Panc1 (cell line): ENCODE measurements at regions not wholly inside any gene's neighbourhood (a gene's known extent, or its start where the extent isn't known, plus 50 kb on each side); places are given as distances from the start of the nearest gene placed in this dataset.

Experiments used
- ATAC-seq: fragments of 200-7000 bp; cut with Tn5 transposase; 2 replicates; pipeline ENCODE4 v1.9.1; 2020; ENCODE audit warnings: mild to moderate bottlenecking, moderate library complexity
- BruUV-seq: library from RNA; stranded (reverse); fragments of 400-500 nt; replicated peaks from 2 replicates; lab custom pipeline; 2021; lab: Mats Ljungman, UMichigan
- CTCF ChIA-PET: fragments of 300-600 bp; sonication (Branson Sonifier 250); formaldehyde crosslinking; loops from one replicate; lab custom pipeline; 2022; ENCODE audit warnings: antibody characterized with exemption; lab: Charles Lee
- POLR2A ChIA-PET: fragments of 300-600 bp; sonication (Branson Sonifier 250); formaldehyde crosslinking; loops from one replicate; lab custom pipeline; 2022; ENCODE audit warnings: antibody characterized with exemption; lab: Charles Lee
- DNase-seq: peaks from one replicate; pipeline ENCODE4 v3.0.0-alpha.2; 2010; ENCODE audit warnings: low read depth, low spot score
- H3K27ac ChIP-seq: 2 replicates; pipeline ENCODE4 v1.5.1; 2011; ENCODE audit warnings: mild to moderate bottlenecking, low read length, inconsistent platforms
- H3K27me3 ChIP-seq: fragments of 200-500 bp; sonication (Bioruptor generic); 2 replicates; pipeline ENCODE4 v1.6.0; 2014; ENCODE audit warnings: low read length, inconsistent platforms; ENCODE audit not compliant: control insufficient read depth, insufficient read depth
- H3K36me3 ChIP-seq: fragments of 200-500 bp; sonication (Bioruptor generic); 2 replicates; pipeline ENCODE4 v1.5.1; 2014; ENCODE audit warnings: inconsistent platforms, mild to moderate bottlenecking, low read length, moderate library complexity; ENCODE audit not compliant: control insufficient read depth, insufficient read depth
- H3K4me1 ChIP-seq: 2 replicates; pipeline ENCODE4 v1.5.1; 2011; ENCODE audit warnings: inconsistent platforms, mild to moderate bottlenecking, low read length, moderate library complexity; ENCODE audit not compliant: control insufficient read depth, insufficient read depth
- H3K4me3 ChIP-seq, 2 experiments: 2 replicates each; pipeline ENCODE4 v1.5.1; 2011 to 2012; ENCODE audit warnings: low read depth in 2 of 2, low read length in 2 of 2, mild to moderate bottlenecking in 2 of 2, inconsistent platforms in 1 of 2, moderate library complexity in 1 of 2
- H3K9me3 ChIP-seq: fragments of 200-500 bp; sonication (Bioruptor generic); 2 replicates; pipeline ENCODE4 v1.5.1; 2014; ENCODE audit warnings: low read depth, mild to moderate bottlenecking, inconsistent platforms, low read length, moderate library complexity; ENCODE audit not compliant: control insufficient read depth, insufficient read depth
- CTCF ChIP-seq: fragments of 450-650 bp; IDR thresholded peaks from 2 replicates; pipeline ENCODE4 v1.5.1; 2017; ENCODE audit warnings: mild to moderate bottlenecking
- POLR2AphosphoS5 ChIP-seq: IDR thresholded peaks from 2 replicates; pipeline ENCODE4 v1.6.1; 2012; ENCODE audit warnings: mild to moderate bottlenecking, low read depth, low read length, moderate library complexity
- SIN3A ChIP-seq: IDR thresholded peaks from 2 replicates; pipeline ENCODE4 v1.6.1; 2012; ENCODE audit warnings: low read depth, mild to moderate bottlenecking, low read length, moderate library complexity, borderline replicate concordance; ENCODE audit not compliant: insufficient read depth
- TCF7L2 ChIP-seq: IDR thresholded peaks from 2 replicates; pipeline ENCODE4 v1.6.1; 2011; ENCODE audit warnings: mild to moderate bottlenecking, low read depth, low read length, inconsistent platforms
- in situ Hi-C: cut with HindIII; loops from 2 replicates; pipeline ENCODE4 v1.10.0; 2016; ENCODE audit warnings: low sequenced_read_pairs, low pct_unique_long_range_greater_than_20kb
- intact Hi-C: fragments of 100-400 bp; cut with micrococcal nuclease; formaldehyde crosslinking; loops from one replicate; pipeline ENCODE4 v1.10.0; 2022; ENCODE audit not compliant: unreplicated experiment
- TF ChIP-seq, protein P1 (sequence below), 2 experiments: IDR thresholded peaks; 2 replicates each; pipeline ENCODE4 v1.6.1; 2011 to 2012; ENCODE audit warnings: low read depth in 2 of 2, control low read depth in 1 of 2, low read length in 1 of 2, mild to moderate bottlenecking in 1 of 2, moderate library complexity in 1 of 2; ENCODE audit not compliant: insufficient read depth in 1 of 2

DNA sequence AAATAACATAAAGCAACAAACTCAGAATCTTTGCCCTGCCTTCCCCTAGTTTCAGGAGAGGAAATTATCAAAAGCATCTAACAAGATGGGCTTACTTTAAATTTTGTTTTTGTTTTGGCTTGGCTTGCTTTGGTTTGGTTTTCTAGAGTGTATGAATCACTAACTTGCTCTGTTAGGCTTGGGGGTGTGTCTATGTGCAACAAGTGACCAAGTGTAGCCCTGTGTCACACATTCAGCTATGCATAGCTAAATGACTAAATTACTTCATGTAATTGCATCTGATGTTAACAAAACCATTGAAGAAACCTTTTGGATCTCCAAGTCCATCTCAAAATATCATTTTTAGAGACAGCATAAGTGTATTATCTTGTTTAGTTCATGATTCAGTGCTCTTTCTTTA is 251.0 kb downstream of the TFEC start:
- in situ Hi-C loops: no loop called here
- TF ChIP-seq POLR2AphosphoS5: no peak
- TF ChIP-seq SIN3A: no peak
- no peak for TF ChIP-seq CTCF
- TF ChIP-seq TCF7L2: no peak
- TF ChIP-seq, protein P1, sequence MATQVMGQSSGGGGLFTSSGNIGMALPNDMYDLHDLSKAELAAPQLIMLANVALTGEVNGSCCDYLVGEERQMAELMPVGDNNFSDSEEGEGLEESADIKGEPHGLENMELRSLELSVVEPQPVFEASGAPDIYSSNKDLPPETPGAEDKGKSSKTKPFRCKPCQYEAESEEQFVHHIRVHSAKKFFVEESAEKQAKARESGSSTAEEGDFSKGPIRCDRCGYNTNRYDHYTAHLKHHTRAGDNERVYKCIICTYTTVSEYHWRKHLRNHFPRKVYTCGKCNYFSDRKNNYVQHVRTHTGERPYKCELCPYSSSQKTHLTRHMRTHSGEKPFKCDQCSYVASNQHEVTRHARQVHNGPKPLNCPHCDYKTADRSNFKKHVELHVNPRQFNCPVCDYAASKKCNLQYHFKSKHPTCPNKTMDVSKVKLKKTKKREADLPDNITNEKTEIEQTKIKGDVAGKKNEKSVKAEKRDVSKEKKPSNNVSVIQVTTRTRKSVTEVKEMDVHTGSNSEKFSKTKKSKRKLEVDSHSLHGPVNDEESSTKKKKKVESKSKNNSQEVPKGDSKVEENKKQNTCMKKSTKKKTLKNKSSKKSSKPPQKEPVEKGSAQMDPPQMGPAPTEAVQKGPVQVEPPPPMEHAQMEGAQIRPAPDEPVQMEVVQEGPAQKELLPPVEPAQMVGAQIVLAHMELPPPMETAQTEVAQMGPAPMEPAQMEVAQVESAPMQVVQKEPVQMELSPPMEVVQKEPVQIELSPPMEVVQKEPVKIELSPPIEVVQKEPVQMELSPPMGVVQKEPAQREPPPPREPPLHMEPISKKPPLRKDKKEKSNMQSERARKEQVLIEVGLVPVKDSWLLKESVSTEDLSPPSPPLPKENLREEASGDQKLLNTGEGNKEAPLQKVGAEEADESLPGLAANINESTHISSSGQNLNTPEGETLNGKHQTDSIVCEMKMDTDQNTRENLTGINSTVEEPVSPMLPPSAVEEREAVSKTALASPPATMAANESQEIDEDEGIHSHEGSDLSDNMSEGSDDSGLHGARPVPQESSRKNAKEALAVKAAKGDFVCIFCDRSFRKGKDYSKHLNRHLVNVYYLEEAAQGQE (IDR thresholded peaks at IDR 0.05; ENCODE audit: insufficient read depth in 1 of 2, low read depth in 2 of 2, low read length in 1 of 2): no peak
- intact Hi-C loops: no loop called here
- H3K9me3 ChIP-seq: no peaks in the 10 kb centered on the region
- ChIA-PET POLR2A (no interaction called here), CTCF (no interaction called here)
- DNase-seq (no peak), ATAC-seq (no peak)
- H3K27me3 ChIP-seq: 0 out of 2 replicates have a peak, but pooled peaks cover 3% of the 10 kb centered on the region
- H3K36me3 ChIP-seq: no peaks in the 10 kb centered on the region
- no peaks in the 10 kb centered on the region for H3K4me1 ChIP-seq
- no TSS peak for BruUV-seq
- no peak overlapping the region for H3K27ac ChIP-seq
- no peak overlapping the region for H3K4me3 ChIP-seq

GRCh38 chr7:115775981-115776380 is 254.6 kb downstream of the TFEC start:
- intact Hi-C loops: no loop called here
- TF ChIP-seq SIN3A: no peak
- TF ChIP-seq CTCF: no peak

More at GRCh38 chr7:115775981-115776380, 254.6 kb downstream of the TFEC start:
- no peak for DNase-seq
- H3K4me3 ChIP-seq: no peak overlapping the region
- no peak overlapping the region for H3K27ac ChIP-seq
- H3K4me1 ChIP-seq: no peaks in the 10 kb centered on the region
- H3K27me3 ChIP-seq: 0 out of 2 replicates have a peak, but pooled peaks cover 3% of the 10 kb centered on the region
- no TSS peak for BruUV-seq
- H3K36me3 ChIP-seq: no peaks in the 10 kb centered on the region
- in situ Hi-C loops: no loop called here
- no peaks in the 10 kb centered on the region for H3K9me3 ChIP-seq
- CTCF ChIA-PET: no interaction called here
- no peak for ATAC-seq
- POLR2A ChIA-PET: no interaction called here
